Right forelimb (tissue), 1 donor: ENCODE measurements at regions not wholly inside any gene's neighbourhood (a gene's known extent, or its start where the extent isn't known, plus 50 kb on each side); places are given as distances from the start of the nearest gene placed in this dataset.
A peak's percentile ranks its signal among the peaks of the same experiment; 100 is the strongest.

Source experiments
- DNase-seq: peaks from one replicate; pipeline ENCODE4 v3.0.0-alpha.2; 2018

GRCh38 chr5:56479696-56480077, 246.6 kb upstream of the ANKRD55 start:
- no peak for DNase-seq

- no peak for DNase-seq
Measured at GRCh38 chr5:56479126-56479525, 246.0 kb upstream of the ANKRD55 start.

DNA sequence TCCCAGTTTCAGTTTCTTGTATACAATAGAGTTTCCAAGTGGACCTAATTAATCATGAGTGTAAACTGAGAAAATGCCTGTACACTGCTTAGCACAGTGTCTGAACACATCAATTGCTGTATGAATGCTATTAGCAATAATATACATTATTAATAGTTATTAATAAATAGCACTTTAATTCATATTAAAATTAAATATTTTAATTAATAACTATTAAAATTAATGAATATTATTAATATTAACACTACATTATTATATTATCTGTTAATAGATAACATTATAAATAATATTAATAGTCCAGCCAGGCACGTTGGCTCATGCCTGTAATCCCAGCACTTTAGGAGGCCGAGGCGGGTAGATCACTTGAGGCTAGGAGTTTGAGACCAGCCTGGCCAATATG, 244.9 kb upstream of the ANKRD55 start:
- no peak for DNase-seq

- no peak for DNase-seq
Measured at GRCh38 chr5:56476487-56476856, 243.3 kb upstream of the ANKRD55 start.

GRCh38 chr5:56475689-56476486, 242.8 kb upstream of the ANKRD55 start:
- no peak for DNase-seq

GRCh38 chr5:56471707-56472106, 238.6 kb upstream of the ANKRD55 start:
- DNase-seq, result no peak

- DNase-seq, result no peak
Measured at GRCh38 chr5:56470007-56470406, 236.9 kb upstream of the ANKRD55 start.

DNA sequence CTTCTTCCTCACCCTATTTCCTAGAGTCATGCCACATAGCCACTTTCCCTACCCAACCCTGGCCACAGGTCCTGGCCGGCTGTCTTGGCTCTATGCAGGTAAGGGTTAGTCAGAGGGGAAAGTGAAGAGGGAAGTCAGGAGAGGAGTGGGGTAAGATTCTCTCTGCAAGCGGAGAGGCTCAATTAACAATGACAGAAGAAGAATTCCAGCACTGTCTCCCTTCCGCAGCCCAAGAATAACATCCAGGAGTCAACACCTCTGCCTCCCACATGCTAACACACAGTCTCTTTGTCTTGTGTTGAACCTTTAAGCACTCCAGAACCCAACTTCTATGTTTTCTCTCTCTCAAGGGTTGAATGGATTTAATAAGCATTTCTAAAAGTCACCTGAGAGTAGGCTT, 235.1 kb upstream of the ANKRD55 start:
- DNase-seq, result no peak

DNA sequence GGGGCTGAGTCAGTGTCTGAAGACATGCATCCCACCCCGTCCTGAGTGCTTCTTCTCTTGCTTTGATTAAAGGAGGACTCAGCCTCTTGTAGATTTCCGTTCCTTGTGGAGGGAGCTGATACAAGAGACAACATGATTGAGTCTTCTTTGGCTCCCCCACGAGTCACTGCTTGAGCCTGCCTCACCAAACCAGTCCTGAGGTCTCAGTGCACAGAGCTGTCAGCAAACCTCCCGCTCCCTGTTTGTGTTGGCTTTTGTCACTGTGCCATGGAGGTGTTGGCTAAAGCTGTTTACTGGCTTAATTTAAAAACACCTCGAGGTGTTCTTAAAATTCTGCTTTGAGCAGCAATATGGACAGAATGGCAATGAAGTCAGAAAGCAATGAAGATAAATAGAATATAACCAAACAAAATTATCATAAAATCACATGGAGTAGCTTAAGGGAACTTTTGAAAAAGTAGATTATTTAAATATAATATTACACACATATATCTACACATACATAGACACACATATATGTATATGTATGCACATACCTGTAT, 234.1 kb upstream of the ANKRD55 start:
- DNase-seq, result no peak

DNA sequence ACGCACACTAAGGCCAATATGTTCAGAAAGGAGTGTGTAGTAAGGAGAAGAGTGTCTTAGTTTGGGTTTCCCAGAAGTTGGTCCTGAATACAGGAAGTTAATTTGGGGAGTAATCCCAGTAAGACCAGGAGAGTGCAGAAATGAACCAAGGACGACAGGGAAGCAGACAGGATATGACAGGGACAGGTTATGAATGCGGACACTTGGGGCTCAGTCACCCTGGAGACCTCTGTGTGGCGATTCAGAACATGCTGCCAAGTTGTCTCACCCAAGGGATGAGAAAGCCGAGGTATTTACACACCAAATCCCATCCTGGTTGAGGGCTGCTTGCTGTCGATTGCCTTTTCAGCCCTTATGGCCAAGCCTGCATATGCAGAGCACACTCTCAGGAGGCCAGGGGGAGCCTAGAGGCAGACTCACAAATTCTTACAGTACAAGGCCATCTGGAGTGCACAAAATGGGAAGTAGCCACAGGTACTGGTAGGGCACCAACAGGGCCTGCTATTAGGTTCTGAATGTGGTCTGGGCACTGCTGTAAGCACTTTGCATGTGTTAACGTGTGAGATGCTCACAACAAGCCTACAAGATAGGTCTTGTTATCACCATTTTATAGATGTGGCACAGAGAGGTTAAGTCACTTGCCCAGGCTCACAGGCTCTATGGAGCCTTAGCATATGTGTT, 233.1 kb upstream of the ANKRD55 start:
- no peak for DNase-seq

- no peak for DNase-seq
Measured at GRCh38 chr5:56465769-56466135, 232.6 kb upstream of the ANKRD55 start.

DNA sequence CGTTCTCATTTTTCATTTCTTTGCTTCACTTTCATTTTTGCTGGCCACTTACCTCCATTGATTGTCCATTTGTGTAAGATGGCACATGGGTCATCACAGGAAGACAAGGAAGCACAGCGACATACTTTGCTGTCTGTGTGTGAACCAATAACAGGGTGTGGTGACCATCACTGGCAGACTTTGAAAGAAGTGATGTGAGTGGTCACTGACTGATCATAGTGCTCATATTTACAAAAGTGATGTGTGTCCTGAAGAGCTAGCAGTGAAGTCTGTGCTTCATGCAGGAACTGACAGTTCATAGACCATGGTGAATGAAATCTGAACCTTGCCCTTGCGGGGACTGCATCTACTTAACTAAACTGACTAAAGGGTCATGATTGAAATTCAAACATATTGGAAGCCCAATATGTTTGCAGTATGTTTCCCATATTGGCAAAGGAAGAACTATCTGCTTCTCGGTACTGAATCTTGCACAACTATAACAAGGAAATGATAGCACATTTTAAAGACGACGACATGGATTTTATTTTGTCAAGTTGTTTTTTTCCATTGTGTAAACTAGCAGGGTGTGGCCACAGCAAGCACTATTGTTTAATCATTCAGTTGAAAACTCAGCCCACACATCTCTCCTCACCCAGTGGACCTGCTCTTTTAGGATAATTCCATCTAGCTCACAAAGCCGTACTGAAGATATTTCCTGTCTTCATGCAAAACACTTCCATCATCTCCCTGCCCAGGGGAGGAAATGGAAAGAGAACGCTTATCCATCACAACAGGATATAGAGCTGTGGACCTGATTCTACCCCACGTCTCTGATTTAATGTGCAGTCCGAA, 232.0 kb upstream of the ANKRD55 start:
- DNase-seq, result no peak

DNA sequence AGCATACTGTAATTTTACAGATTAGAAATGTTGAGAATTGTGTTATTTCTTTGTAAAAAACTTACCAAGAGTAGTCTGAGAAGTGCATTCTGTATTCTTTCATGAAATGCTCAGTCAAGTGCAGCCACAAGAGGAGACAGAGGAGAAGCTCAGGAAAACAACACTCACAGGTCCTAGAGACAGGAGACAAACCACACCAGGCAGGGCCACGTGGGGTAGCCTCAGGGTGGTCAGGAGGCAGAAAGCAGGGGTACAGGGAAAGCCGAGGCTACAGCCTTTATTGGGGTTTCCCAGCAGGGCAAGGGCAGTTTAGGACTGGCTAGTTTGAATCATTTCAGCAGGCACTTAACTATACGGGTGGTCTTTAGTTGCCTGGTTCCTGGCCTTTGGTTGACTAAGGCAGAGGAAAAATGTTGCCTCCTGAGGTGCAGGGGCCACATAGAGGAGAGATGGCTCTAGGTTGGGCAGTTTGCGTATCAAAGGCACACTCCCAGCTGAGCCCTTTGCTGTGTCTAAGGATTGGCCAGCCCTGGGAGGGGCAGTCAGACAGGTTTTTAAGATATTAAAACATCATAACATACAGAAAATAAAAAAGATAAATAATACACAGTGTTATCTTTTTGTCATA, 230.9 kb upstream of the ANKRD55 start:
- no peak for DNase-seq

DNA sequence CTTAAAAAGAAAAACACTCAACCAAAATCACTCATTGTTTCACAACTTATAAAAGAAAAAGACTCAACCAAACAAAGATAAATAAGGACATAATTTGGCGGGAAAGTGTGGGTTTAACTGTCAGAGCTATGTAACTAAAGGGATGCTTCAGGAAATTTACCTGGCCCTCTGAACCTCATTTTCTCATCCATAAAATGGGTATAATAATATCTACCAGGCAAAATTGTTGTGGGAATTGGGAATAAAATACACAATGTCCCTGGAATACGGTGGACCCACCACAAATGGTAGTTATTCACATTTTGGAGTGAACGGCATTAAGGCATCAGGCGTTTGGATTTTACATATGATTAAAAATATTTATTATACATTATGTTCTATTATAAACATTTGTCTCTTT, 228.5 kb upstream of the ANKRD55 start:
- DNase-seq, result no peak

DNA sequence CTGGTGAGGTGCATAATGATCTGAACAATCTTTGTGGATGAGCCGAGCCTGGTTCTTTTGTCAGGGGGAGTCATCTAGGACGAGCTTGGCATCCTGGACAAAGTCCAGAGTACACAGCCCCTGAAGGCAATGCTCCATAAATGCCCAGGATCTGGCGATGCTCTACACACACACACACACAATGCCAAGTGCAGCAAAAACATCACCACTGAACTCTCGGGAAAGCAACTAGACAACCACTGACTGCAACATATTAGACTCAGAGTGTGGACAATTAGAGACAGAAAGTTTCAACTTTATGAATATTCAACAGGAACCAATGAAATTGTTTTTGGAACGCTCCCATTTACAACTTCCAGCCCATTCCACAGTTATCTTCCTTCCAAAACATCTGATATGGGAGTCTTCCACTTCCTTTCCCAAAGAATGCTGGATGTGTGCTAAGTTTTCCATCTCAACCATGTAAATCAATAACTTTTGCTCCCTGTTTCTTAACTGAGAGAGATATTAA, 227.6 kb upstream of the ANKRD55 start:
- no peak for DNase-seq

GRCh38 chr5:56460195-56460546, 227.0 kb upstream of the ANKRD55 start:
- no peak for DNase-seq

DNA sequence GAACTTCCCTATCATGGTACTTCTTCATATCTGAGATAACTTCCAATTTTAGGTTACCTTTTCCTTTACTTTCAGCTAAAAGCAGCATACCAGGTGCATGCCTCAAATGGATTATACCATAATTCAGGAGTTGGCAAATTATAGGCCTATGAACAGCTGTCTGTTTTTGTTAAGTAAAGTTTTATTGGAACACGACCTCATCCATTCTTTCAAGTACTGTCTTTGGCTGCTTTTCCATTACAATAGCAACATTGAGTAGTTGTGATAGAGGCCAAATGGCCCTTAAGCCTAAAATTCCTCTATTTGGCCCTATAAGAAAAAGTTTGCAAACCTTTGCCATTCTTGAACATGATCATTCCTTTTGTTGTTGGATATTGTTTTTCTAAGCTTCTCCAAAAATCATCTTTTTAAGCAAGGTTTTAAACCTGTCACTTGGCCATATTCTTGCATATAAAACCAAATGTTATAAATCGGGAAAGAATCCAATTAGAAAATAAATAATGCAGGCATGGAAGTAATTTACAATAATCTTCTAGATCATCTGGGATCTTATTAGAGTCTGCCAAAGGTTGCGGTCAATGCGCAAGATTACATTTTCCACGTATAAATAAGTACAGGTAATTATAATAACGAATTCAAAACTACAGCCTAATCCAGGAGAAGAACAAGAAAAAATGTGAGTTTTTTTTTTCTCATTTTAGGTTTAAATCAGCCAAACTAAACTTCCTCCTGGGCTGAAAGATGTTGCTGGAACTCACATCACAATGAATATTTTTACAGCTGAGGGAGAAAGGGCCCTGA, 226.5 kb upstream of the ANKRD55 start:
- no peak for DNase-seq

DNA sequence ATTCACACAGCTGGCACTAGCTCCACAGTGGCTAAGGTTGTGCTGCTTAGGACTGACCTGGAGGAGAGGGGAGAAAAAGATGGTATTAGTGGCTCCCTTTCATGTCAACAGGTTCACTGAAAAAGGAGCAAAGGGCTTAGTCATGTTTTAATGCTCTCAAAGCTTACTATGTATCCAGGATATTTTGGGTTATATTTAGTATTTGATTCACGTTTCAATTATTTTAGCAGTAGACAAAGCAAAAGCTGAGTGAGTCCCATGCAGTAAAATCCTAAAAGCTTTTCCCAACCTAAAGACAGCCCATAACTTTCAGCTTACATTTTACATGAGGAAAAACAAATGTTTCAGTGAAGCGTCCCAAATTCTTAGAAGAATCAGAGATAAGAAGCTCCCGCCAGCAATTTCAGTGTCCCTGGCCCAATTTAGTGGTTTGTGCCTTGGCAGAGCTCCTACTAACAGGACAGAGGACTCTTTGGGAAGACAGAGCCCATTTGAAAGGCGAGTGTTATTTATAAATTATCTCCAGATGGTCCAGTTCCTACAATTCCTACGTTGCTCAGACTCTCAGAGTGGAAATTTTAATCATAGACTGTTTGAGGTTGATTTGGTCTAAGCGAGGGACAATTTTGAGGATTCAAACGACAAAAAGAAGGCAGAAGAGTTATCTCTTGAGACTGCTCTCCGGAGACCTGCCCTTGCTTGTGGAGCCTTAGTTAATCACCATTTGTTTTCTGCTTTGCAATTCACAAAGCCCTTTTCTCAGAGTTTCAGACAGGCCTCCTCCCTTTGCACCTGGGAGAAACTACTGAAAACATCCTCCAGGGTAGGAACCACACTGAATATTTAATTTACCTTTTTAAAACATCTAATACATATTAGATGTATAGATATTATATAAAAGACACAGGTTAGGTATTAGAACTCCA, 225.0 kb upstream of the ANKRD55 start:
- DNase-seq, result peak; percentile 69

GRCh38 chr5:56456002-56456401, 222.9 kb upstream of the ANKRD55 start:
- no peak for DNase-seq

GRCh38 chr5:56455417-56455816, 222.3 kb upstream of the ANKRD55 start:
- no peak for DNase-seq
